Stomach (tissue), 4 donors: ENCODE measurements at regions not wholly inside any gene's neighbourhood (a gene's known extent, or its start where the extent isn't known, plus 50 kb on each side); places are given as distances from the start of the nearest gene placed in this dataset.

Experiments used
- POLR2AphosphoS5 ChIP-seq, 3 donors: sonication (generic); formaldehyde crosslinking; IDR thresholded peaks; one replicate each; pipeline ENCODE4 v1.6.1; 2016; ENCODE audit warnings: antibody characterized with exemption in 3 of 3
- TF ChIP-seq, protein P1 (sequence below), 7 experiments: fragments of 450-650 bp in 4 of 7; fragments of 200-600 bp in 3 of 7; sonication (generic) in 3 of 7; IDR thresholded peaks; one replicate each; pipeline ENCODE4 v1.5.1; 2016 to 2019; ENCODE audit warnings: antibody characterized with exemption in 7 of 7, control low read depth in 2 of 7, mild to moderate bottlenecking in 1 of 7

- TF ChIP-seq, protein P1, sequence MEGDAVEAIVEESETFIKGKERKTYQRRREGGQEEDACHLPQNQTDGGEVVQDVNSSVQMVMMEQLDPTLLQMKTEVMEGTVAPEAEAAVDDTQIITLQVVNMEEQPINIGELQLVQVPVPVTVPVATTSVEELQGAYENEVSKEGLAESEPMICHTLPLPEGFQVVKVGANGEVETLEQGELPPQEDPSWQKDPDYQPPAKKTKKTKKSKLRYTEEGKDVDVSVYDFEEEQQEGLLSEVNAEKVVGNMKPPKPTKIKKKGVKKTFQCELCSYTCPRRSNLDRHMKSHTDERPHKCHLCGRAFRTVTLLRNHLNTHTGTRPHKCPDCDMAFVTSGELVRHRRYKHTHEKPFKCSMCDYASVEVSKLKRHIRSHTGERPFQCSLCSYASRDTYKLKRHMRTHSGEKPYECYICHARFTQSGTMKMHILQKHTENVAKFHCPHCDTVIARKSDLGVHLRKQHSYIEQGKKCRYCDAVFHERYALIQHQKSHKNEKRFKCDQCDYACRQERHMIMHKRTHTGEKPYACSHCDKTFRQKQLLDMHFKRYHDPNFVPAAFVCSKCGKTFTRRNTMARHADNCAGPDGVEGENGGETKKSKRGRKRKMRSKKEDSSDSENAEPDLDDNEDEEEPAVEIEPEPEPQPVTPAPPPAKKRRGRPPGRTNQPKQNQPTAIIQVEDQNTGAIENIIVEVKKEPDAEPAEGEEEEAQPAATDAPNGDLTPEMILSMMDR (IDR thresholded peaks at IDR 0.05) = no peak
- no peak for TF ChIP-seq POLR2AphosphoS5 (IDR thresholded peaks at IDR 0.05)
These were observed 561.2 kb upstream of the SEL1L start for GRCh38 chr14:82094829-82095345.
